GM21717 (cell line): ENCODE measurements at regions not wholly inside any gene's neighbourhood (a gene's known extent, or its start where the extent isn't known, plus 50 kb on each side); places are given as distances from the start of the nearest gene placed in this dataset.

Experiments
- ATAC-seq: cut with Tn5 transposase; IDR thresholded peaks from one replicate; pipeline ENCODE4 v1.9.1; 2021; ENCODE audit warnings: mild to moderate bottlenecking, moderate library complexity; ENCODE audit not compliant: unreplicated experiment

GRCh38 chr5:1975898-1976765, 93.4 kb upstream of the IRX4 start:
- ATAC-seq = no peak

DNA sequence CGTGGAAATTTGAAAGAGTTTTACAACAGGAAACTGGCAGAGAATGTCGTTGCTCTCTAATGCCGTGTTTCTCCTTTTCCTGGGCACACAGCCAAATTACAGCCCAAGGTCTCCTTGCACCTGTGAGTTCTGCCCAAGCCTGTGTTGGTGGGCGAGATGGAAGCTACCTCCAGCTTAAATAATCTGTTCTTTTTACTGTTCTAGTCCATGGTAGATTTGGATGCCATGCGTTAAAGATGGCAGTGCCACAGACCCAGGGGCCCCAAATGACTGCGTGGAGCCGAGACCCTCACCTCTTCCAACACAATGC, 92.6 kb upstream of the IRX4 start:
- ATAC-seq = no peak

DNA sequence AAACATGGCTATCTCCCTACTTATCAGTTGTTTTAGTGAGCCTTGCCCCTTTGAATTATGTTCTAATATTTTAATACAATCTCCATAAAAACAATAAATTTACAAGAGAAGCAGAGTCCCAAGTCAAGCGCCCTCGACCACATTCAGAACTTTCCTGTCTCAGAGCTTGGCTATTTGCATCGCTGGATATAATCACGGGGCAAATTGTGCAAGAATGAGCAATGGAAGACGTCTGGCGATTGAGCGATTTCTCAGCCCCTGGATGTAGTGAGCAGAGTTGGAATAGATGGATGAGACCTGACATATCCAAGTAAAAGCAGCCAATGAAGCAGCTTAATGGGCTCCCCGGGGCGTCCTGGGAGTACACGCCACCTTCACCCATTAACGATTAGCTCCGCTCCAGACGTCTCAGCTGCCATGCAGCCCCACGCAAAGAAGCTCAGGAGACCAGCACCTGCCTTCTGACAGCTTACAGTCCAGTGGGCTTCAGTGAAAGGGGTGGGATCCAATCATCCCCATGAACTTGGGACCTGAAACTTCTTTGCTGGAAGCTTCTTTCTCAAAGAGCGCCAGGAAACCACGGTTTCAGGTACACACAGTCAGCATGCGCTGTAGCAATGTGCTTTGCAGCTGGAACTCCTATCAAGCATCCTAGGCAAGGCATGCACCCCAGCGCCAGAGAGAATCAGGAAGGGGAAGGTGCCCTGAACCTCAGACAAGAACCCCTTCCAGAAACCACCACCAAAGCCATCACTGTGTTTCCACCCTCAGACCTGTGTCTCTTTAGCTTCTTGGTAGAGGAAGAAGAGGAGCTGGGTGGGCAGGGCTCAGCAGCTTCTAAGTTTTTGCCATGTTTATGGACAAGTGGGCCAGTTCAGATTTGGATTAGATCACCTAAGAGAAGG, 92.0 kb upstream of the IRX4 start:
- no peak for ATAC-seq

- no peak for ATAC-seq
Observed at GRCh38 chr5:1974081-1974480, 91.4 kb upstream of the IRX4 start.

GRCh38 chr5:1973391-1974013, 90.8 kb upstream of the IRX4 start:
- ATAC-seq = no peak

- no peak for ATAC-seq
Observed at GRCh38 chr5:1971944-1972343, 89.2 kb upstream of the IRX4 start.

- no peak for ATAC-seq
Observed at GRCh38 chr5:1967736-1968135, 85.0 kb upstream of the IRX4 start.

- ATAC-seq = no peak
Observed at GRCh38 chr5:1966461-1966860, 83.7 kb upstream of the IRX4 start.

DNA sequence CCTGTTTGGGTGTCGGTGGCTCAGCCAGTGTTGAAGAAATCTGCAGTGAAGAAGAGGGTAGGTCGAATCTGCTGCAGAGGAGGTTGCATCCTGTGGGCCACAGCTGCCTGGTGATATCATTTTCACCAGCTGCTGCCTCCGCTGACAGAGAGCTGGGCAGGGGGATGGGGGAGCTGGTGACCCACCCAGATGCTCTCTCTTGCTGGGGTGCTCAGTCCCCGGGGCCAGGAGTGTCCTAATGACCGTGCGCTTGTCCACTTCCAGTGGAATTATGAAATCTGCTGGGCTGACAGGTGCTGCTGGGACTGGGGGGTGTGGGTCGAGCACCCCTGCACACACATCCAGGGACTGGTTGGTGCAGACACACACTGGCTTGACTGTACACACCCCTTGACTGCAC, 83.2 kb upstream of the IRX4 start:
- no peak for ATAC-seq

DNA sequence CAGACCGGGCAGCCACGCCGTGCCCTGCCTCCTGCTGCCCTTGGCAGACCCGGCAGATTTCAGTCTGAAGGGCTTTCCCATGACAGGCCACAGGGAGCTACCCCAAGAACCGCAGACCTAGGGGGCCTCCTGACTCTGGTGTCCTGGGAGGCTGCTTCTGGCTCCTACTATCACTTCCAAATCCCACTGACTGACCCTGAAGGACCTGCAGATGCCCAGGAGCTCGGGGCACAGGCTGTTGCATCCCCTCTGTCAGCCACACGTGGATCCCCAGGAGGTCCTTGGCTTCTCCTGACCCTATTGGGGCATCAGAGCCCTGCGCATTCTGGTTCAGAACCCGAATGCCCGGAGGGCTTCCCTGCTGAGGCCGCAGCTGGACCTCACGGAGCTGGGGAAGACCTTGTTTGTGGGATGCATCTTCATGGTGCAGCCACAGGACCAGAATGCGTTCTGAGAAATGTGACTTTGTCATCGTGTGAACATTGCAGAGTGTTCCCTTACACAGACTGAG, 81.3 kb upstream of the IRX4 start:
- ATAC-seq = no peak

- no peak for ATAC-seq
Observed at GRCh38 chr5:1963358-1963757, 80.6 kb upstream of the IRX4 start.

GRCh38 chr5:1962619-1963355, 80.1 kb upstream of the IRX4 start:
- no peak for ATAC-seq

DNA sequence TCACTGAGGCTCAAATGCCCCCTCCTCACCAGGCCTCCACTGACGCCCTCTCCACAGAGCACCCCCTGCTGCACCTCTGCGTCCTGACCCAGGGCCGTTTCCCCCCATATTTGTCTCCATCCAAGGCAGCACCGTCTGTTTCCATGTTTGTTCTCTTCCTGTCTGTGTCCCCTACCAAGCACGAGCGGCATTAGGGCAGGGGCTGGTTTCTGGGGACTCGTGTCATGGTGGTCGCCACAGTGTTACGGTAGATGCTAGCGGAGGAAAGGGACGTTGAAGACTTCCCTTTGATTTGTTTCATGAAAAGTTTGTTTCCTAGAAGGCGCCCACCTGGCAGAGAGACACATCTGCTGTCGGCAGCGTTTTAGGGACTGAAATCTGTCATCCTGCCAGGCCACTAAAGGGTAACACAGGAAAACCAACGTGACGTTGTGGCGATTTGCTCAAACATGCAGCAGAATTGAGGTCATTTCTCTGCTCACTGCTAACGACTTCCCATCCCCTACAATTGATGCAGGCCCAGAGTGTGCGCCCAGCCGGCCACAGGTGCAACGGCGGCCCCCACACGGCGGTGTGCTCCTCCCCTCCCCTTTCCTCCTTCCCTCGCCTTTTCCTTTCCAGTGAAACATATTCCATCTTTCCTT, 79.3 kb upstream of the IRX4 start:
- no peak for ATAC-seq

- no peak for ATAC-seq
Observed at GRCh38 chr5:1961304-1961946, 78.7 kb upstream of the IRX4 start.

DNA sequence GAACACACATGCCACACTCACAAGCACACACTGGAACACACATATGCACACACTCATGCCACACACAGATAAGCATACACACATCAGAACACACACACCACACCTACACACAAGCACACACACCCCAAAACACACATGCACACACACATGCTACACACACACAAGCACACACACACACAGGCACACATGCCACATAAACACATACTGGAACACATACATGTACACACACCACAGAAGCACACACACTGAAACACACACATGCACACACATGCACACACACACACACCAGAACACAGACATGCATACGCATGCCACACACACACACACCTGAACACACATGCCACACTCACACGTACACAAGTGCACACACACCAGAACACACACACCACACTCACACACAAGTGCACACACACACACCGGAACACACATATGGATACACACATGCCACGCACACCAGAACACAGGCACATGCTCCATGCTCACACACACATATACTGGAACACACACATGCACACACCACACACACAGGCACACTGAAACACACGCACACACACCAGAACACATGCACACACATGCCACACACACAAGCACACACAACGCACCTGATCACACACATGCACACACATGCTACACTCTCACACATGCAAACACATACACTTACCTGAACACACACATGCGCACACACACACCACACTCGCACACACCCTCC, 78.0 kb upstream of the IRX4 start:
- no peak for ATAC-seq

DNA sequence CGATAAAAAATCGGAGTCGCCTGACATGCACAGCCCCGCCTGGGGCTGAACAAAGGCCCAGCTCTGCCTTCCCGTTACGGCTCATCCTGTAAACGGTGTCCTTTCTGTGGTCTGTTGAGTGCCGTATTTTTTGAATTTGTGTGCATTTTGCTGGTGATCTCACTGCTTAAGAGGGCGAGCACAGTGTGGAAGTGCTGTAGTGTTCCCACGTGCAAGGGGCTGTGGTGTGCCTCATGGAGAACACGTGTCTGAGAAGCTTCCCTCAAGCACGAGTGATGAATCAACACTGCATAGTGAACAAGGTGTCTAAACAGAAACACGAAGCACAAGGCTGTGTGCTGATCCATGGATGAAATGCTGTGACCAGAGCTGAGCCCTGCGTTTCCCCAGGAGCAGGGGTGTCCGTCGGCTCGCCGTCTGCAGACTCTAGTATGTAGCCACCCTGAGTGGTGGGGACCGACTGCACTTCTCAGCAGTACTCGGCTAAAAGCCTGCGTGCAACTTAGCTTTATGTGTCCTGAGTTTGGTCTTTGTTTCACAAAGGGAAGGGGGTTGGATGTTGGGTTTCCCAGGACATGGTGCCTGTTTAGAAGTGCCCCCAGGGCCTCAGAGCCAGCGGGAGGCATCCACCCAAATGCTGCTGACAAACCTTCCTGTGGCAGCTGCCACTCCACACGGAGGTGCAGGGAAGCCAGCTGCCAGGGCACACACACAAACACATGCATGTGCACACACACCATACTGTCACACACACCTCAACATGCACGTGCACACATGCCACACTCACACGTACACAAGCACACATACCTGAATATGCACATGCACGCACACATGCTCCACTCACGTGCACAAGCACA, 77.2 kb upstream of the IRX4 start:
- ATAC-seq = no peak

DNA sequence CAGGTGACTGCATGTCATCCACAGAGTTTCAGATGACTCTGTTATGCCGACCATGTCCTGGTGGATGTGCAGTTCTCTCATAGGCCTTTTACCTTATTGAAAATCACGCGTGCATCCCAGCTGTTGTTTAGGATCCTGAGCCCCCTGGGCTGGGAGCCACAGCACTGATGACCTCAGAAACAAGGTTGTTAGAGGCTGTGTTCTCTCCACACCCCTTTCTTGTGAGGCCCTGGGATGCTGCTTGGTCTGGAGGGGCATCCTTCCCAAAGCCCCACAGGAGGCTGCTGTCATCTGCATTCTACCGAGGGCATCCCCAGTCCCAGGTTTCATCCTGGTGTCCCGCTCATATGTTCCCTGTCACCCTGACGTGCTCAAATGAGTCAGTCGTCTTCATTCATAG, 76.5 kb upstream of the IRX4 start:
- no peak for ATAC-seq
